Dedifferentiated amniotic fluid mesenchymal stem cell (primary cell): ENCODE measurements at regions not wholly inside any gene's neighbourhood (a gene's known extent, or its start where the extent isn't known, plus 50 kb on each side); places are given as distances from the start of the nearest gene placed in this dataset.
"Not testable (repeated sequence)": the region's sequence is repeated elsewhere in the genome, so short reads cannot be mapped to it uniquely, and the experiment has no call there.

Experiments
- DNase-seq: peaks from one replicate; pipeline ENCODE4 v3.0.0-alpha.2; 2016; ENCODE audit errors: extremely low spot score

DNA sequence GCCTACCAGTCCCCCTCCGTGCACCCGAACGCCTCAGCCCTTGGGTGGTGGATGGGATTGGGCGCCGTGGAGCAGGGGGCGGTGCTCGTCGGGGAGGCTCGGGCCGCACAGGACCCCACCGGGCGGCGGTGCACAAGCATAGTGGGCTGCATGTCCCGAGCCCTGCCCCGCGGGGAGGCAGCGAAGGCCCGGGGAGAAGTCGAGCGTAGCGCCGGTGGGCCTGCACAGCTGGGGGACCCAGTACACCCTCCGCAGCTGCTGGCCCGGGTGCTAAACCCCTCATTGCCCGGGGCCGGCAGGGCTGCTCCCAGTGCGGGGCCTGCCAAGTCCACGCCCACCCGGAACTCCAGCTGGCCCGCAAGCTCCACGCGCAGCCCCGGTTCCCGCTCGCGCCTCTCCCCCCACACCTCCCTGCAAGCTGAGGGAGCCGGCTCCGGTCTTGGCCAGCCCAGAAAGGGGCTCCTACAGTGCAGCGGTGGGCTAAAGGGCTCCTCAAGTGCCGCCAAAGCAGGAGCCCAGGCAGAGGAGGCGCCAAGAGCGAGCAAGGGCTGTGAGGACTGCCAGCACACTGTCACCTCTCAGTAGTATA, 891.3 kb upstream of the EPHA5 start:
- DNase-seq = not testable (repeated sequence)

DNA sequence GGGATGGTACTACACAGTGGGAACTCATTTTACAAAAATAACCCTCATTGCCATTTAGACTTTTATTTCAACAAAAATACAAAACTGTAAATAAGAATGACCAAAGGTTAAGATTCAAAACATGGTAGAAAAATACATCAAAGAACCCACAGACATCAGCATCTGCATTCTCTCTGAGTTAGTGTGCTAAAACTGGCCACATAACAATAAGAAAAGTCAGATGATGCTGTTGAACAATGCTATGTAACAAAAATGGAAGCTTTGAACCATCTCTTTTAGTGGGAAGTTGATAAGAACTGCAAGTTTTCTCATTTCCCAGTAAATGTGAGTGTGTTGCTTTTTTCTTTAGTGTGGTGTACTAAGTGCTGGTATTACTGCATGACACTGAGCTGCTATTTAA, 888.4 kb upstream of the EPHA5 start:
- peak; percentile 14 for DNase-seq

DNA sequence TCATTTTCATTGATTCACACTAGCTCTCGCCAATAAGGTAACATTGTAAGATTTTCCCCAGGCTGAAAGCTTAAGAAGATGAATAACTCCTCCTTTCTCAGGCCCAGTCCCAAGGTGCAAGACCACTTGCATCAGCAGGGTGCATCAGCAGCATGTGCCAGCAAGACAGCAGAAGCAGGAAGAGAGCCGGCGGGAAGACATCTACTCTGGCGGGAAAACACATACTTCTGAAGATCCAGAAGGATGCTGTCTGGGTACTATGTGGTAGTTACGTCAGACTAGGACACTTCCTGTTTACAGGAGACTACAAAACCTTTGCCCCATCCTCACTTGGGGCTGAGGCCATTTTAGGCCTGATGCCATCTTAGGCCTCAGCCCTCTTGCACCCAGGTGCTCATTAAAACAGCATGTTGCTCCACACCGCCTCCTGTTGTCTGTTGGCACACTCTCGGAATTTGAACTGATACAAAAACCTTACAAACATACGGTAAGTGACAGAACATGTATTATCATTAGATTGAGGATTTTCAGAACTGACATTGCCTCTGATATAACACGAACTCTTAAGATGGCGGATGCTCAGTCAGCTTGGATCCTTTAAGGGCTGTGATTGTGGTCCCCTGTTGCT, 886.5 kb upstream of the EPHA5 start:
- DNase-seq = no peak

DNA sequence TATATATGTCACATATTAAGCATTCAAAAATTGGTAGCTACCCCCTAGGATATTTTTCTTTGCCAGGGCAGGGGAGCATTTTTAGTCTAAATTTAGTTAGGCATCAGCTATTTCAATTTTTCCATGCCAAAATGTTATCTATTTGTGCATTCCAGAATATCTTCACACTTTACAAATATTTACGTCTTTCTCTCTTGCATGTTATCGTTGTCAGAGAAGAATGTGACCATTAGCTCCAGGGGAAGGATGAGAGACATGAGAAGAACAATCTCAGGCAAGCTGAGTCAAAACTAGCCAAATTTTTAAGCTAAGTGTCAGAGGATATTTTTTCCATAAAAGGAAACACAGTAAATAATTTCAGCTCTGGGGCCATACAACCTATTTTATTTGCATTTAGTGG, 885.0 kb upstream of the EPHA5 start:
- peak; percentile 71 for DNase-seq

DNA sequence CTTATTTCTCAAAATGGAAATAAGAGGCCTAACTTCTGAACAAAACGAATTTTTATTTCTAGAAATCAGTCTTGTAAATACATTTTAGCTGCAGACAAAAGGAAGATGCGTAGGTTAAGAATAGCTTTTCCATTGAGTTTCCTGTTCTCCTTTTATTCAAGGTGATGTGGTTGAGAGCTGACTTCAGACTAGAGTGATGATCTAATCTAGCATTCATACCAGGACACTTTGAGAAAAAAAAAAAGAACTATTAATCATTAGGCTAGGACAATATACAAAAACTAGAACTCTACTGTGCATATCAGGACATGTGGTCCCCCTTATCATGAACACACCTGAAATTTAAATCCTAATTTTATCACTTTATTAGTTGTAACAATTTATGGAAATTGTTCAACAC, 884.5 kb upstream of the EPHA5 start:
- DNase-seq = no peak

DNA sequence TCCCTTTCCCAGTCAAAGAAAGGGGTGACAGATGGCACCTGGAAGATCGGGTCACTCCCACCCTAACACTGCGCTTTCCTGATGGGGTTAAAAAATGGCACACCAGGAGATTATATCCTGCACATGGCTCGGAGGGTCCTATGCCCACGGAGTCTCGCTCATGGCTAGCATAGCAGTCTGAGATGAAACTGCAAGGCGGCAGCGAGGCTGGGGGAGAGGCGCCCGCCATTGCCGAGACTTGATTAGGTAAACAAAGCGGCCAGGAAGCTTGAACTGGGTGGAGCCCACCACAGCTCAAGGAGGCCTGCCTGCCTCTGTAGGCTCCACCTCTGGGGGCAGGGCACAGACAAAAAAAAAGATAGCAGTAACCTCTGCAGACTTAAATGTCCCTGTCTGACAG, 875.0 kb upstream of the EPHA5 start:
- DNase-seq = not testable (repeated sequence)

DNA sequence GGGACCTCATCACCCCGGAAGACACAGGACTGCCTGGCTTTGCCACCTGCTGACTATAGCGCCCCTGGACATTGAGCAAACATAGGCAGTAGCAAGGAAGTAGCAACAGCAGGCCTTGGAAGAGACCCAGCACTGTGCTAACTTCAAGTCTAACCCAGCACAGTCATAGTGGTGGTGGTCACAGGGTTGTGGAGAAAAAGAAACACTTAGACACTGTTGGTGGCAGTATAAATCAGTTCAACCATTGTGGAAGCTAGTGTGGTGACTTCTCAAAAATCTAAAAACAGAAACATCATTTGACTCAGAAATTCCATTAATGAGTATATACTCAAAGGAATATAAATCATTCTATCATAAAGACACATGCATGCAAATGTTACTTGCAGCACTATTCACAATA, 874.0 kb upstream of the EPHA5 start:
- DNase-seq = no peak

DNA sequence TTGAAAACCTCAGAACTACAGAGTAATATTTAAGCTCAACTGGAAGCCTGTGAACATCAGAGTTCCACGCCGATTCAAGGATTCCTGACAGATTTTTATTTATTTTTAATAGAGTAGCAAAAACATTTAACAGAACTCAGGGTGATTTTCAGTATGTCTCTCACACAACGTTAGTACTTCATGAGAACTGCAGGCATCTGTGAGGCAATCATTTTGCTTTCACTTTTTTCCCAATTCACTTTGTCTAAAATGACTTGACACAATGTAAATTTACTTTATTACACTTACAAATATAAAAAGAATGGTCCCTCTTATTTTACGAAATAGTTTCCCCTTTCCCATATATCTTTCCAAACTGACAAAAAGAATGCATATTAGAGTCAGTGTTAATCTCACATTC, 869.5 kb upstream of the EPHA5 start:
- no peak for DNase-seq

DNA sequence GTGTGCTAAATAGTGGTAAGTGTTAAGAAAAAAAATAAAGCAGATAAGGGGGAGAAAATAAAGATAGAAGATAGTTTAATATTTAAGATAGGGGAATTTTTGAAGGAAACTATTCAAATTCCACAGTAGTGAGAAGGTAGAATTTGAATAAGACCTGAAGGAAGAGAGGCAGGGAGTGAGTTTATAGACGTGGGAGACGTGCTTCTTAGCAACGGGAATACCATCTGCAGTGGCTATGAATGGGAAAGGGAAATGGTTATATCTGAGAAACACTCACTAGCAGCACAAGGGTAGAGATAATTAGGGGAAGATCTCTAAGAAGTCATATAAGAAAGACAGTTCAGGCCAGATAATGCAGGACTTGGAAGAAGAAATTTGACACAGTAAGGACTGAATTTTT, 854.5 kb upstream of the EPHA5 start:
- no peak for DNase-seq

DNA sequence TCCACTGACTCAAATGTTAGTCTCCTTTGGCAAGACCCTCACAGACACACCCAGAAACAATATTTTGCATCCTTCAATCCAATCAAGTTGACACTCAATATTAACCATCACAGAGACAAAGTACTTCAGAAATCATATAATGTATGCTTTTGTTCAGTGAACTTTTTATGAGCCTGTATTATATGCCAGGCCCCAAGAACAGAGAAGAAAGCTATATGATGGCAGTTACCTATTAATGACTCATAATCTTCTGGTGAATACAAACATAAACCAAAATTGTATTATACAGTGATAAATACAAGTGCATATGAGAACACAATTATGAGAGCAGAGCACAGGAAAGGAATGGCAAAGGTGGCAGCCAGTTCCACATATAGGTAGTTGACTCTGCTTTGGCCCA, 852.0 kb upstream of the EPHA5 start:
- DNase-seq = no peak

DNA sequence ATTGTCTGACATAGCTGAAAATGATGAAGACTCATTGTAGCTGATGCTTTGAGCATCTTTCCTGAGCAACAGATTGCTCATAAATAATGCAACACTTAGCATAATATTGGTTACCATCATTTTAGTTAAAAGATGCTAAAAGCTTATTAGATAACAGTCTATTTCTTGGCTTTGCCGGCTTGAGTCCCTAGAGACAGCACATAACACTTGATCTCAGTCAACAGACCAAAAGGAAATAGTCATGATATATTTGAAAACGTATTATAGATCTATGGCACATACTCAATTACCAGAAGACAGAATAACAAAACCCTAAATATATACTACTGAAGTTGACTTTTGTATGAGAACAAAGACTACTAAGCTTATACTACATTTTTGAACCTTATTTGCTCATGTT, 846.7 kb upstream of the EPHA5 start:
- no peak for DNase-seq

DNA sequence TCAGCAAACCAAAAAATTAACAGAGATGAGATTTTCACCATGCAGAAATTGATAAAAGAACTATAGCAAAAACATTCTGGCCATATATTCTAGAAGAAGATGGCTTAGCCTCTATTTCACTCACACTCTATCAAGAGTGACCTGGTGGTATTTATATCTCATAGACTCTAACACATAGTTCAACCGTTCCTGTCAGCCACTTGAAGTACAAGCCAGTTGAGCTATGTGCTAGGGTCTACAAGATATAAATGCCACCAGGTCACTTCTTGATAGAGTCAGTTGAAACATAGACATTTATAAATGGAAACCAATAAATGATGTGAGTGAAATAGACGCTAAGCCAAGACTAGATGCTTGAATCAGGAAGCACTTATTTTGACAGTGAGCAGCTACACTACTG, 836.7 kb upstream of the EPHA5 start:
- DNase-seq = no peak

DNA sequence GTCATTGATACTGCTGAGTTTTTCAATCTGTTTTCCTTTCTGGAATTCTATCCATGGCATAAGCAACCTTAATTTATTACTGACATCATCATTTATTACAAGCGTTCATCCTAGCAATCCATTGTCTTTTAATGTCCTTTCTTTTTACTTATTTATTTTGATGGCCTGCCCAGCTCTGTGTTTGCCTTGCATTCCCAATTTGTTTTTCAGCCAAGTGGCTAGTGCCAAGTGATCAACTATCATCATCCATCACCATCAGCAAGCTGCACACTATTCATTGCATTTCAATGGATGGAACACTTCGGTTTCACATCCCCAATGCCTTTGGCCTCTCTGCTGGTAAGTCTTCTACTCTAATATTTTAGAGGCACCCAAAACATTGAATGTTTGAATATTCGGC, 831.7 kb upstream of the EPHA5 start:
- no peak for DNase-seq

DNA sequence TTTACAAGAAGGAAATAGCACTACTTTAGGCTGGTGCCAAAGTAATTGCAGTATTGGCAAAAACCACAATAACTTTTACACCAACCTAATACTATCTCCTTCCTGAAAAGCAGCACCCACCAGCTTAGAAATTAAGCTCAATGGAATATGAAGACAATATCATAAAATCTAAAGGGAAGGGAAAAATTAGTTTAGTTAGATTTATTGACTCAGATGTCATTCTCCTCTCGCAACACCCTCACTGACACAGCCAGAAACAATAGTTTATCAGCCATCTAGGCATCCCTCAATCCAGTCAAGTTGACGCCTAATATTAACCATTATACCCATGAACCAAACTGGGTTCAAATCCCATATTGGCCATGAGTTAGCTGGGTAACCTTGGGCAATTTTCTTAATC, 820.4 kb upstream of the EPHA5 start:
- no peak for DNase-seq

DNA sequence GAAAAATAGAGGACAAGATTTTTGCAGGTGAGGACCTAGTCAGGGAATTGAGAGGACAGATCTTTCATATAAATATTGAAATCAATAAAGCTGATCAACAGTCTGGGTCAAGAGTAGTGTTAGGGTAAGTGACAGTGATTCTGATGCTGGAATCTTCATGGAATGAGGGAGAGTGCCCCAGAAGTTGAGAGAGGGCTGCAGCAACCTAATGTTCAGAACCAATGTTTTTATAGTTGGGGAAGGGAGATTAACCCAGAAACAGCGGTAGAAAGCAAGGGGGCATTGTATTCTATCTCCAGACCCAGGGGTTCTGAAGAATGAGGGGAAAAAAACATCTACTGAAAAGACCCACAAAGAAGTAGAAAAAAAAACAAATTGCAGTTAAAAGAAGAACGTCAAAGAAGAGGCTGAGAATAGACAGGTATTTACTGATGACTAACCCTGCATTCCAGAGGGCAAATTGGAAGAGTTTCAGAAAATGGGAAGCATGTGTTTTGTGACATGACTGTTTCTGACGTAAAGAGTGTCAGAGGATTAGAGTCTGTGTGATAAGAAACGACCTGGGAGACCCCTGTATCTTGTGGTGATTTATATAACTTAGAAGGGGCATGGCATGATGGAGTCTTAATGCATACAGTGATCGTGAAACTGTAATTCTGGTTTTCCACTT, 819.6 kb upstream of the EPHA5 start:
- peak; percentile 22 for DNase-seq

DNA sequence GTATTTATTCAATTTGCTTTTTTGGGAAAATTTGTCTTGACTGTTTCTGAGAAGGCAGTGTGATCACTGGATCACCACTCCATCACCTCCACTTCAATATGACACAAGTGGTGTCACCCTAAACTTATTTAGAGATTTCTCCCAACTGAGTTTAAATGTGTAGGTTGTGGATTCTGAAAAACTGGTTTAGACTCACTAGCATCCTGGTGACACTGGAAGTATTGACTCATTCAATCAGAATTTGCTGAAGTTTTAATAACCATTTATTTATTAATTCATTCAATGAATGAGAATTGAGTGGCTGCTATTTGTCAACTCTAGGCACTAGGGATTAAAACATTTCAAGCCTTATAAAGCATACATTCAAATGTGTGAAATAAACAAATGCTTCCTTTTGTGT, 819.1 kb upstream of the EPHA5 start:
- DNase-seq = no peak

DNA sequence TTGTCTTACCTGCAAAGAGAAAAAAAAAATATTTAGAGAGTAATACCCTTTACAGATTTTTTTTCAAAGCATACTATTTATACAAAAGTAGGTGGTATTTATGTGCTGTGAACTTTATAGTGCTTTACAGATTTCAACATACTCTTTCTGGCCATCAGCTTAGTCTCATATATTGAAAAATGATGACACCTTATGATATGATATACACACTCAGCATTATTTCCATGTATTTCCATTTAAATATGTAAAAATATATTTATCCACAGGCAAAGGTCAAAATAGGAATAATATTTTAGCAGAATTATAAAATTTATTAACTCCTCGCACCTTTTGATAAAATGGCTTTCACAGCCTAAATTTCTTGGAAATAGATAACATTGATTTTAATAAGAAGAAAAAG, 815.8 kb upstream of the EPHA5 start:
- DNase-seq = no peak

DNA sequence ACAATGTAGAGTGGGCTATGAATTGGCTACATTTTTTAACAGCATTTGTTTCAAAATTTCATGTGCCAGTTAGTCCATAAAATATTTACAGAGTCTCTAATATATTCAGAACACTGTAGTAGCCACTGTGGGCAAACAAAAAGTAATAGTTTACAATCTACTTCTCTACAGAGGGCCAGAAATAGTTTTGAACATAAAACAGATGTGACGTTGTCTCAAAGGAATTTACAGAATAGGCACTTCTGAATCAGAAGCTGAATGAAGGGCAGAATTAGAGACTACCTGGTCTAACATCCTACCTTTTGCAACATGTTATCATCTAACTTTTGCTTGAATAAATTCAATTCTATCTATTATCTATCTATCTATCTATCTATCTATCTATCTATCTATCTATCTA, 811.9 kb upstream of the EPHA5 start:
- no peak for DNase-seq

DNA sequence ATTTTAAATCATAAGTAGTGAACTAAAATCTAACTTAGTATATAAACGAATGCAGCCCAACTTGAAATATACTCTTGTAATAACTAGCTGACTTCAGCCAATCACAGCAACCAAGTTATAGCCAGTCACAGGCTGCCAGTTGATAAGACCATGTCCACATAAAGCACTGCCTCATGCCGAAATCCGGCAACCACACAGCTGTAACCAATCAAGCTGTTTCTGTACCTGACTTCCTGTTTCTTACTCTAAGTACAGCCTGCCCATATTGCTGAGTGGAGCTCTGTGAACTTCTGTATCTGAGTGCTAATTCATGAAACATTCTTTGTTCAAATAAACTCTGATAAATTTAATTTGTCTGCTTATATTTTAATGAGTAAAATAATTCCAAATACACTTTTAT, 805.3 kb upstream of the EPHA5 start:
- no peak for DNase-seq

DNA sequence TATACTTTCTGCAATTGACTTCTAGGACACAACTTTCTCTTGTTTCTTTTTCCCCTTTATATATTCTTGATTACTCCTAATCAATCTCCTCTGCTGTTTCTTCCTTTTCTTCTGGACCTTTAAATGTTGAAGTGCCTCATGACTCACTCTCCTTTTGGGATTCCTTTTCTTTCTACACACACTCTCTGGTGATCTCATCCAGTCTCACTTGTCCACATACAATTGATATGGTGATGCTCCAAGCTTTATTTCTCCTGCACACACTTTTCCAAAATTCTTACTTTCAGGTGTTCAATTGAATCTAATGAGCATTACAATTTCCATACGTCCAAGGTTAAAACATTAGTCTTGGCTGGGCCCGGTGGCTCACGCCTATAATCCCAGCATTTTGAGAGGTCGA, 794.8 kb upstream of the EPHA5 start:
- no peak for DNase-seq

DNA sequence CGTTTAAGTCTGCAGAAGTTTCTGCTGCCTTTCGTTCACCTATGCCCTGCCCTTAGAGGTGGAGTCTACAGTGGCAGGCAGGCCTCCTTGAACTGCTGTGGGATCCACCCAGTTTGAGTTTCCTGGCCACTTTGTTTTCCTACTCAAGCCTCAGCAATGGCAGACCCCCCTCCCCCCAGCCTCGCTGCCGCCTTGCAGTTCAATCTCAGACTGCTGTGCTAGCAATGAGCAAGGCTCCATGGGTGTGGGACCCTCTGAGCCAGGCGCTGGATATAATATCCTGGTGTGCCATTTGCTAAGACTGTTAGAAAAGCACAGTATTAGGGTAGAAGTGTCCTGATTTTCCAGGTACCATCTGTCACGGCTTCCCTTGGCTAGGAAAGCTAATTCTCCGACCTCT, 792.6 kb upstream of the EPHA5 start:
- not testable (repeated sequence) for DNase-seq

DNA sequence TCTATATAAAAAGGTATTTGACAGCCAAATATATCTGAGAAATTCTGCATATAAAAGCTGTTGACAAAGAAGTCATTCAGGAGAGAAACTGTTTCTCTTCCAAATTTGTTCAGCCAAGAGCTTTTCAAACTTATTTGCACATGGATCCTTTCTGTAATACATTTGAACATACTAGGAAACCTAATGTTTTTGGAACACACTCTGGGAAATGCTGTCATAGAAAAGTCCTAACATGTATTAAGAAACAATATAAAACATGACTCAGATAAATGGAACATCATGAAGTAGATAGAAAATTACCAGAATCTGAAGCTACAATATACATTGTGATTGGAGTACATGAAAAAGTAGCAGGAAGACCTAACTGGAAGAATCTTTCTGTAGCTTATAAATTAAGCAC, 781.5 kb upstream of the EPHA5 start:
- no peak for DNase-seq

DNA sequence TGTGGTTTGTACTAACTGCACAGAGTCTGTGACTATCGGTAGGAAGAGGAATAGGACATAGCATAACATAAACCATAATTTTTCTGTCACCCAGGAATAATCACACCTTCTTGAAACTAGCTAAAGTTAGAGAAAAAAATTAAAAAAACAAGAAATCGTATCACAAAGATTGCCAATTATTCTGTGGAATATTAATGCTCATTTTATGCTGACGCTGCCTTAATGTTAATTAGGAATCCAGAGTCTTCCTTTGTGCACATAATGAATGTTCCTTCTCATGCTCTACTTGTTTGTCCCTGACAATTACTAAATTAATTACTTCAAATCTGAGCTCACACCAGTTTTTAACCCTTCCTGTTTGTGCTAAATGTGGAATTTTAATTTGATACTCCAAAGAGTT, 772.7 kb upstream of the EPHA5 start:
- no peak for DNase-seq

DNA sequence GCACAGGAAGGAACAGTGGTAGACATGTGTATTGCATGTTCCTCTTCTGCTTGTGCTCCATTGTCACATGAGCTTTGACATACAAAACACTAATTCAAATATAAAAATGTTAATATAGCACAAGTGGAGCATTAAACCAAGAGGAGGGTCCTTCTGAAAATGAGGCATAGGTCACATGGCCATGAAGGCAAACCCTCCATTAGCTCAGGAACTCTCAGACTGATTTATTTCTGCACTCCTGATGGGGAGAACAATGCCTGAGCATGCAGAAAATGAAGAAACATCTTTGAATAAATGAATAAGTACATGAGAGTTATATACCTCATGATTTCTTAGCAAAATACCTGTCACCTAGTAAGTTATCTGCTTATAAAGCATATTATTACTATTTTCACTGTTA, 769.2 kb upstream of the EPHA5 start:
- DNase-seq = no peak
